ENCODE measurements at regions not wholly inside any gene's neighbourhood (a gene's known extent, or its start where the extent isn't known, plus 50 kb on each side); places are given as distances from the start of the nearest gene placed in this dataset.

- no peak for DNase-seq
These were observed 331.5 kb downstream of the ENC1 start for GRCh38 chr5:74309050-74309449.

GRCh38 chr5:74306845-74307244 is 333.7 kb downstream of the ENC1 start:
- DNase-seq = no peak

- DNase-seq = no peak
These were observed 336.0 kb downstream of the ENC1 start for GRCh38 chr5:74304536-74304935.

GRCh38 chr5:74303578-74303977 is 336.9 kb downstream of the ENC1 start:
- DNase-seq = no peak

- DNase-seq = no peak
These were observed 339.0 kb downstream of the ENC1 start for GRCh38 chr5:74301576-74301975.

GRCh38 chr5:74300808-74301389 is 339.6 kb downstream of the ENC1 start:
- DNase-seq = no peak

GRCh38 chr5:74299833-74300232 is 340.7 kb downstream of the ENC1 start:
- DNase-seq = no peak

GRCh38 chr5:74296685-74297408 is 343.7 kb downstream of the ENC1 start:
- DNase-seq = no peak

GRCh38 chr5:74295676-74296075 is 344.9 kb downstream of the ENC1 start:
- peak; percentile 68 for DNase-seq

- no peak for DNase-seq
These were observed 345.4 kb downstream of the ENC1 start for GRCh38 chr5:74295141-74295540.

GRCh38 chr5:74294231-74294705 is 346.3 kb downstream of the ENC1 start:
- peak; percentile 65 for DNase-seq

- no peak for DNase-seq
These were observed 347.3 kb downstream of the ENC1 start for GRCh38 chr5:74293182-74293581.

GRCh38 chr5:74290634-74291241 is 349.8 kb downstream of the ENC1 start:
- DNase-seq = no peak

GRCh38 chr5:74289691-74290090 is 350.8 kb downstream of the ENC1 start:
- DNase-seq = no peak

GRCh38 chr5:74289238-74289637 is 351.3 kb downstream of the ENC1 start:
- DNase-seq = no peak

GRCh38 chr5:74288448-74289108 is 351.9 kb downstream of the ENC1 start:
- DNase-seq = no peak

- DNase-seq = no peak
These were observed 352.5 kb downstream of the ENC1 start for GRCh38 chr5:74288038-74288437.

- DNase-seq = no peak
These were observed 353.5 kb downstream of the ENC1 start for GRCh38 chr5:74286734-74287695.

- DNase-seq = no peak
These were observed 354.8 kb downstream of the ENC1 start for GRCh38 chr5:74285675-74286280.

- peak; percentile 63 for DNase-seq
These were observed 358.0 kb downstream of the ENC1 start for GRCh38 chr5:74282490-74282889.

GRCh38 chr5:74281166-74281565 is 359.4 kb downstream of the ENC1 start:
- no peak for DNase-seq

GRCh38 chr5:74280306-74280705 is 360.2 kb downstream of the ENC1 start:
- no peak for DNase-seq

Measured in inflammatory macrophage treated with lipopolysaccharide for 4 hours (primary cell).